ENCODE measurements at regions not wholly inside any gene's neighbourhood (a gene's known extent, or its start where the extent isn't known, plus 50 kb on each side); places are given as distances from the start of the nearest gene placed in this dataset.

DNA sequence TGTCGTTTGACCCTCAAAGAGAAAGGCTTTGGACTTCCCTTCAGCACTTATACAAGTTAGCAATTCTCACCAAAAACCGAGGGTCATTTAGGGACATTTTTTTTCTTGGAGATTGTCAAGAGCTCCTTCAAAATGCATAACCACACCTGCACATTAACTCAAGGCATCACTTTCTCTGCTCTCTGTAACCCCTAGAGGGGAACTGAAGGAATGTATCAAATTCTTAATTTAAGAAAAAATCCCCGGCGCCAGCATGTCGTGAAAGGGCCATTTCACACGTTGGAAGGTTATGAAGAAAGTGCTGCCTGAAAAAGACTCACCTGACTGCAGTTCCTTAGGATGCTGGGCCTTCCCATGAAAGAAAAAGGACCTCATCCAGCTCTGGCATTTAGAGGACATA lies 131.6 kb upstream of the ZC3H12A start:
- H3K36me3 ChIP-seq, result no peaks in the 10 kb centered on the region
- WGBS, 5 donors, result 29 to 55% (median 37%) methylated on average over 6 of the region's 6 CpGs
- H3K27me3 ChIP-seq, result peaks cover 0 to 23% (median 0%) of the 10 kb centered on the region in 3 donors
- intact Hi-C loops (cut with DNase I; ENCODE audit: low total_unique reads), result no loop called here
- TF ChIP-seq POLR2AphosphoS5 (IDR thresholded peaks at IDR 0.05) (no peak), POLR2A (IDR thresholded peaks at IDR 0.05) (no peak), EP300 (IDR thresholded peaks at IDR 0.05) (no peak)
- TF ChIP-seq, protein P1, sequence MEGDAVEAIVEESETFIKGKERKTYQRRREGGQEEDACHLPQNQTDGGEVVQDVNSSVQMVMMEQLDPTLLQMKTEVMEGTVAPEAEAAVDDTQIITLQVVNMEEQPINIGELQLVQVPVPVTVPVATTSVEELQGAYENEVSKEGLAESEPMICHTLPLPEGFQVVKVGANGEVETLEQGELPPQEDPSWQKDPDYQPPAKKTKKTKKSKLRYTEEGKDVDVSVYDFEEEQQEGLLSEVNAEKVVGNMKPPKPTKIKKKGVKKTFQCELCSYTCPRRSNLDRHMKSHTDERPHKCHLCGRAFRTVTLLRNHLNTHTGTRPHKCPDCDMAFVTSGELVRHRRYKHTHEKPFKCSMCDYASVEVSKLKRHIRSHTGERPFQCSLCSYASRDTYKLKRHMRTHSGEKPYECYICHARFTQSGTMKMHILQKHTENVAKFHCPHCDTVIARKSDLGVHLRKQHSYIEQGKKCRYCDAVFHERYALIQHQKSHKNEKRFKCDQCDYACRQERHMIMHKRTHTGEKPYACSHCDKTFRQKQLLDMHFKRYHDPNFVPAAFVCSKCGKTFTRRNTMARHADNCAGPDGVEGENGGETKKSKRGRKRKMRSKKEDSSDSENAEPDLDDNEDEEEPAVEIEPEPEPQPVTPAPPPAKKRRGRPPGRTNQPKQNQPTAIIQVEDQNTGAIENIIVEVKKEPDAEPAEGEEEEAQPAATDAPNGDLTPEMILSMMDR (IDR thresholded peaks at IDR 0.05), result no peak
- no peak overlapping the region for H3K4me3 ChIP-seq
- no peak overlapping the region for H3K27ac ChIP-seq
- H3K4me1 ChIP-seq, result no peaks in the 10 kb centered on the region
- peaks cover 0 to 7% (median 2%) of the 10 kb centered on the region in 4 donors for H3K9me3 ChIP-seq
- no peak for DNase-seq

DNA sequence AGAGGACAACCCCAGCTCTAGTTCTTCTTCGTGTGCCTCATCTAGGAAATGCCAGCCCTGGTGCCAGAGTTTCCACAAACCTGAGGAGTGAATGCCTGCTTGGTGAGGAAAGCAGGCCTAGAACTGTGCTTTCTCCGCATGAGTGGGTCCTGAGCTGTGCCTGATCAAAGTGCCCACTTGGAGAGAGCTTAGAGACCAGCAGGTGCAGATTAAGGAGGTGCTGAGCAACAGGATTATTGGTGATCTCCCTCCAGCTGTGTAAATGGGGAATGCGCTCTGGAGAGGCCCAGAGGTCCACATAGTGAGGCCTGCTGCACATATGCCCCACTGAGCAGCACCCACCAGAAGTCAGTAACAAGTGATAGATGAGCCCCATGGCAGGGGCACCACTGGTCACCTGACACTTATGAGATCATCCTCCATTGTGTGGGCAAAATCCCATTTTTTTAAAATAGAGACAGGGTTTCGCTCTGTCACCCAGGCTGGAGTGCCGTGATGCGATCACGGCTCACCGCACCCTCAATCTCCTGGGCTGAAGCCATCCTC lies 127.2 kb upstream of the ZC3H12A start:
- WGBS, 5 donors, result 79 to 92% (median 85%) methylated on average over 8 of the region's 8 CpGs

DNA sequence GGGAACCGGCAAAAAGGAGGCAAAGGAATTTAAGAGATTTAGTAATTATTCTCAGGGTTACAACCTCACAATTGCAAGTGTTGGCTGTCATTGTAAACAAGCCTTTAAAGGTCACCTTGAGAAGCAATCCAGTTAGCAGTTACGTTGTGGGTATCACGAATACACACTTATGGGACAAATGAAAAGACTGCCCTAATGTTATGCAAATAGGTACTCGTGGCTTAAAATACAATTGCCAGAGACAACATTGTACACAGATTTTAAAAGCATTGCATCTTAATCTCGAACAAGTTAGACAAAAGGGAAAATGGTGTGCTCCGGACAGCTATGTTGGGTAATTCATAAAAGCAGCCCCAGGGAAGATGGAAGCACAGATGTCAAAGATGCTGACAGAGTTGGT lies 120.5 kb upstream of the ZC3H12A start:
- WGBS, 5 donors, result 38 to 46% (median 41%) methylated on average over 6 of the region's 6 CpGs
- Histone ChIP-seq H3K4me1 (no peaks in the 10 kb centered on the region), H3K27ac (no peak overlapping the region), H3K36me3 (no peaks in the 10 kb centered on the region), H3K27me3 (peaks cover 3 to 62% (median 7%) of the 10 kb centered on the region in 3 donors), H3K9me3 (no peaks in the 10 kb centered on the region), H3K4me3 (no peak overlapping the region)
- intact Hi-C loops (cut with DNase I; ENCODE audit: low total_unique reads), result no loop called here
- TF ChIP-seq POLR2AphosphoS5 (IDR thresholded peaks at IDR 0.05), result no peak
- DNase-seq, result no peak

More for the DNA sequence above, 127.2 kb upstream of the ZC3H12A start:
- Histone ChIP-seq H3K9me3 (no peaks in the 10 kb centered on the region), H3K4me1 (no peaks in the 10 kb centered on the region), H3K27me3 (peaks cover 0 to 26% (median 0%) of the 10 kb centered on the region in 3 donors), H3K4me3 (no peak overlapping the region), H3K27ac (no peak overlapping the region), H3K36me3 (no peaks in the 10 kb centered on the region)
- intact Hi-C loops (cut with DNase I; ENCODE audit: low total_unique reads), result no loop called here
- DNase-seq, result peak in 1 of 2 donors; percentile 14
- TF ChIP-seq POLR2AphosphoS5 (IDR thresholded peaks at IDR 0.05), result no peak
- TF ChIP-seq POLR2A (IDR thresholded peaks at IDR 0.05), result no peak
- TF ChIP-seq, protein P1 (IDR thresholded peaks at IDR 0.05), result no peak
- no peak for TF ChIP-seq EP300 (IDR thresholded peaks at IDR 0.05)

DNA sequence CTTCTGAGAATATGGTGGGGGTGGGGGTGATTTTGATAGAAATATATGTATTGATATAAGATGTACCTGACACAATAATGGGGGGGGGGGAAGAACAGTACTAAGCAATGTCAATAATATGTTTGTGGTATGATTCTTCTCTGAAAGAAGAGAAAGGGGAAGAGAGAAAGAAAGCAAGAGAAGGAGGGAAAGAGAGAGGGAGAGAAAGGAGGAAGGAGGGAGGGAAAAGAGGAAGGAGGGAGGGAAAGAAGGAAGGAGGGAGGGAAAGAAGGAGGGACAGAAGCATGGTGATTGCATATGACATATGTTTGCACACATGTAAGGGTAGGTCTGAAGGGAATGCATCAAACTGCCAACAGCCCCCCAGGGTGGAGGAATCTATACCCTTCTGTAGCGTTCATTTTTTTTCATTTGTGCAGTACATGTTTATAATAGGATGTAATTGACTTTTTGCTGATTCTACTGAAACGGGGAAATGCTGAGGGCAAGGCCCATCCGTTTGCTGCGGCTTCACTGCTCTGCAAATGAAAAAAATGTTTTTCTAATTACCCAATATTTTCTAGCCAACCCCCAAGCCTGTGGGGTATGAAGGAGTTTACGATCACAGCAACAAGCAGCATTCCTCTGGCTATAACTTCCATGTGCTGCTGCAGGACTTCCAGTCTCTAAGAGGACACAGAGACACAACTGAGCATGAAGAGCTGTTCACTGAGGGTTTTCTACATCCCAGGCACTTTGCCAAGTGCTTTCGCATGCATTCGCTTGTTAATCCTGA lies 119.3 kb upstream of the ZC3H12A start:
- TF ChIP-seq POLR2AphosphoS5 (IDR thresholded peaks at IDR 0.05), result no peak
- no peak for TF ChIP-seq EP300 (IDR thresholded peaks at IDR 0.05)
- TF ChIP-seq, protein P1 (IDR thresholded peaks at IDR 0.05), result no peak
- no peak for TF ChIP-seq POLR2A (IDR thresholded peaks at IDR 0.05)
- DNase-seq, result no peak
- Histone ChIP-seq H3K27me3 (peaks cover 3 to 70% (median 7%) of the 10 kb centered on the region in 3 donors), H3K4me1 (no peaks in the 10 kb centered on the region), H3K9me3 (no peaks in the 10 kb centered on the region), H3K4me3 (no peak overlapping the region), H3K36me3 (no peaks in the 10 kb centered on the region), H3K27ac (no peak overlapping the region)
- intact Hi-C loops (cut with DNase I; ENCODE audit: low total_unique reads), result no loop called here
- WGBS, 5 donors, result 67 to 80% (median 74%) methylated on average over 7 of the region's 7 CpGs

DNA sequence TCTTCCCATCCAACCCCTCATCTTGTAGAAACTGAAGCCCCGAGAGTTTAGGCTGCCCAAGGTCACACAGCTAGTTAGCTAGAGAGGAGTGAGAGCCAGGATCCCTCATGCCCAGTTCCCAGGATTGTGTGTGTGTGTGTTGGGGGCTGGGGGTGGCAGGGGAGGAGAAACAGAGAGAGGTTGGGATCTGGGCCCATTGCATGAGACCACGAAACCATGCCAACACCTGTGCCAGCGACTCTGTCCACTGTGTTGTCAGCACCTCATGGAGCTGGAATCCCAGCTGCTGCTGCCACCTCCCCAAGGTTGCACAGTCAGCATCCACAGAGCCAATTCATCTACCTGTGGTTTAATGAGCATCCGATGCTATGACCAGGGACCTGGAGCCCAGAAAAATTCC lies 115.4 kb upstream of the ZC3H12A start:
- H3K27me3 ChIP-seq, result peaks cover 3 to 83% (median 26%) of the 10 kb centered on the region in 3 donors
- WGBS, 5 donors, result 73 to 84% (median 78%) methylated on average over 3 to 4 of the region's 4 CpGs
- H3K36me3 ChIP-seq, result no peaks in the 10 kb centered on the region
- DNase-seq, result no peak
- TF ChIP-seq, protein P1 (IDR thresholded peaks at IDR 0.05), result no peak
- TF ChIP-seq EP300 (IDR thresholded peaks at IDR 0.05) (no peak), POLR2AphosphoS5 (IDR thresholded peaks at IDR 0.05) (no peak)
- H3K4me1 ChIP-seq, result no peaks in the 10 kb centered on the region
- H3K9me3 ChIP-seq, result no peaks in the 10 kb centered on the region
- H3K27ac ChIP-seq, result no peak overlapping the region
- H3K4me3 ChIP-seq, result no peak overlapping the region
- intact Hi-C loops (cut with DNase I; ENCODE audit: low total_unique reads), result no loop called here
